GM12892 (cell line): ENCODE measurements at regions not wholly inside any gene's neighbourhood (a gene's known extent, or its start where the extent isn't known, plus 50 kb on each side); places are given as distances from the start of the nearest gene placed in this dataset.

Experiments
- POLR2A ChIP-seq: IDR thresholded peaks from 2 replicates; pipeline ENCODE4 v1.6.1; 2011; ENCODE audit warnings: low read depth, low read length, control low read depth
- POLR2AphosphoS5 ChIP-seq: IDR thresholded peaks from 2 replicates; pipeline ENCODE4 v1.6.1; 2011; ENCODE audit warnings: low read depth, low read length, control low read depth
- TAF1 ChIP-seq: IDR thresholded peaks from 2 replicates; pipeline ENCODE4 v1.6.1; 2011; ENCODE audit warnings: low read depth, mild to moderate bottlenecking, control low read depth, low read length, borderline replicate concordance

GRCh38 chr9:108628316-108628715 is 227.5 kb downstream of the ACTL7B start:
- no peak for TF ChIP-seq POLR2AphosphoS5
- TF ChIP-seq POLR2A = no peak
- no peak for TF ChIP-seq TAF1
